B cell (primary cell): ENCODE measurements at regions not wholly inside any gene's neighbourhood (a gene's known extent, or its start where the extent isn't known, plus 50 kb on each side); places are given as distances from the start of the nearest gene placed in this dataset.

Experiments used
- ATAC-seq: fragments of 200-7000 bp; cut with Tn5 transposase; one replicate; pipeline ENCODE4 v1.10.0; 2021; ENCODE audit warnings: low read depth, mild to moderate bottlenecking, moderate number of reproducible peaks, moderate library complexity
- CTCF ChIA-PET: fragments of 350-600 bp; sonication (Branson Sonifier 250); formaldehyde crosslinking; loops from one replicate; lab custom pipeline; 2021; ENCODE audit warnings: antibody characterized with exemption, inconsistent platforms; lab: Charles Lee
- POLR2A ChIA-PET: fragments of 350-600 bp; sonication (Branson Sonifier 250); formaldehyde crosslinking; loops from one replicate; lab custom pipeline; 2021; ENCODE audit warnings: antibody characterized with exemption; lab: Charles Lee
- DNase-seq: peaks from one replicate; pipeline ENCODE4 v3.0.0; 2013
- H2AFZ ChIP-seq: 2 replicates; pipeline ENCODE4 v1.6.1; 2012; ENCODE audit warnings: mild to moderate bottlenecking, low read depth, low read length; ENCODE audit not compliant: insufficient read depth, poor library complexity, severe bottlenecking
- H3K27ac ChIP-seq, 2 donors: 1 replicate in 1 of 2; 2 replicates in 1 of 2; pipeline ENCODE4 v1.5.1; 2012 to 2013; ENCODE audit warnings: low read length in 2 of 2, mild to moderate bottlenecking in 2 of 2, moderate library complexity in 1 of 2
- H3K27me3 ChIP-seq, 4 experiments: fragments of 200-600 bp in 1 of 4; sonication (generic) in 1 of 4; replicated peaks in 1 of 4; 1 replicate in 2 of 4; 2 replicates in 2 of 4; pipeline versions ENCODE4 v1.6.1 to v1.7.0; 2013 to 2016; ENCODE audit warnings: low read length in 3 of 4, mild to moderate bottlenecking in 2 of 4, mixed read lengths in 1 of 4, moderate library complexity in 1 of 4; ENCODE audit not compliant: insufficient read depth in 4 of 4, control insufficient read depth in 3 of 4; ENCODE audit errors: control extremely low read depth in 1 of 4
- H3K36me3 ChIP-seq, 2 experiments: replicated peaks in 1 of 2; 1 replicate in 1 of 2; 2 replicates in 1 of 2; pipeline versions ENCODE4 v1.6.1 to v1.7.1; 2013; ENCODE audit warnings: low read length in 1 of 2; ENCODE audit not compliant: insufficient read depth in 2 of 2, control insufficient read depth in 1 of 2; ENCODE audit errors: control extremely low read depth in 1 of 2, extremely low read depth in 1 of 2
- H3K4me1 ChIP-seq, 2 donors: fragments of 200-600 bp in 1 of 2; sonication (generic) in 1 of 2; 1 replicate in 1 of 2; 2 replicates in 1 of 2; pipeline versions ENCODE4 v1.5.1 to v1.6.1; 2013 to 2017; ENCODE audit warnings: low read length in 2 of 2; ENCODE audit not compliant: control insufficient read depth in 2 of 2, insufficient read depth in 2 of 2
- H3K4me2 ChIP-seq: replicated peaks from 2 replicates; pipeline ENCODE3; 2012; ENCODE audit warnings: mild to moderate bottlenecking, low read depth, low read length; ENCODE audit not compliant: poor library complexity, severe bottlenecking
- H3K4me3 ChIP-seq, 5 experiments: fragments of 200-600 bp in 1 of 5; sonication (generic) in 1 of 5; 1 replicate in 3 of 5; 2 replicates in 2 of 5; pipeline versions ENCODE4 v1.5.1 to v1.7.0; 2011 to 2016; ENCODE audit warnings: low read length in 4 of 5, mild to moderate bottlenecking in 4 of 5, low read depth in 2 of 5, control low read depth in 1 of 5, moderate library complexity in 1 of 5; ENCODE audit not compliant: insufficient read depth in 1 of 5; ENCODE audit errors: control extremely low read depth in 1 of 5, extremely low read depth in 1 of 5
- H3K79me2 ChIP-seq: fragments of 200-600 bp; sonication (generic); one replicate; pipeline ENCODE4 v1.6.0; 2016; ENCODE audit warnings: low read length; ENCODE audit not compliant: control insufficient read depth, insufficient read depth
- H3K9ac ChIP-seq: fragments of 200-600 bp; sonication (generic); 2 replicates; pipeline ENCODE4 v1.6.1; 2017; ENCODE audit warnings: mild to moderate bottlenecking, low read length, moderate library complexity
- H3K9me3 ChIP-seq, 3 donors: one replicate each; pipeline versions ENCODE4 v1.6.1 to v1.7.1; 2013; ENCODE audit warnings: low read length in 2 of 3; ENCODE audit not compliant: control insufficient read depth in 2 of 3, insufficient read depth in 1 of 3; ENCODE audit errors: control extremely low read depth in 1 of 3
- H4K20me1 ChIP-seq: 2 replicates; pipeline ENCODE4 v1.6.0; 2012; ENCODE audit warnings: mild to moderate bottlenecking, low read length; ENCODE audit not compliant: insufficient read depth, control insufficient read depth, poor library complexity, severe bottlenecking
- H3K27ac Mint-ChIP-seq: one replicate; pipeline ENCODE4 v1.8.0; 2021; ENCODE audit warnings: mixed read lengths
- H3K27me3 Mint-ChIP-seq: one replicate; pipeline ENCODE4 v1.8.0; 2021; ENCODE audit warnings: mixed read lengths
- H3K4me1 Mint-ChIP-seq: one replicate; pipeline ENCODE4 v1.8.0; 2021; ENCODE audit warnings: mixed read lengths
- H3K4me3 Mint-ChIP-seq: one replicate; pipeline ENCODE4 v1.8.0; 2021; ENCODE audit warnings: mixed read lengths
- H3K9me3 Mint-ChIP-seq: one replicate; pipeline ENCODE4 v1.8.0; 2022; ENCODE audit warnings: mixed read lengths; ENCODE audit not compliant: insufficient read depth
- EZH2 ChIP-seq: IDR thresholded peaks from 2 replicates; pipeline ENCODE4 v1.6.1; 2012; ENCODE audit warnings: borderline replicate concordance, low read depth, mild to moderate bottlenecking, moderate library complexity, low read length; ENCODE audit not compliant: insufficient read depth, poor library complexity, severe bottlenecking
- WGBS: methylation state at CpG from one replicate; pipeline ENCODE4 v1.1.5; 2013; ENCODE audit warnings: missing lambda C conversion rate; ENCODE audit not compliant: insufficient coverage; 5-methylcytosine and 5-hydroxymethylcytosine counted together
- intact Hi-C: fragments of 100-400 bp; cut with micrococcal nuclease; formaldehyde crosslinking; loops from one replicate; pipeline ENCODE4 v1.10.0; 2022
- TF ChIP-seq, protein P1 (sequence below): fragments of 200-600 bp; IDR thresholded peaks from one replicate; pipeline ENCODE4 v1.8.0; 2022; ENCODE audit warnings: antibody characterized with exemption, mild to moderate bottlenecking

DNA sequence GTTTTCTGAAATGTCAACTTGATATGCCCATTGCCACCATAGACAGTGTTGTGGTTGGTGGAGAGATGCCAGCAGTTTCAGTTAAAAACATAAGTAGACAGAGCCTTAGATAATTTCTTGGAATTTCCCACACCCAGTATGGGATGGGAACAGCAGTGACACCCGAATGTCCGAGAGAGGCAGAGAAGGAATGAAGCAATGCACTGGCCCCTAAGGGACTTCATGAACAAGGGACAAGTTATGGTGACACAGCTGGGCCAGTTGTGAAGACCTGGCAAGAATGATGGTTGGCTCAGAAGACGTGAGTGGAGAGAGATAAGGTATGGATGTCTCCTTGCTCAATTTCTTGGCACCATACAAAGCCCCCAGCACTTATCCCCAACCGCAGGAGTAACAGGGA is 165.2 kb upstream of the APCDD1 start:
- H3K27ac Mint-ChIP-seq = no peak overlapping the region
- peaks cover 47% of the 10 kb centered on the region for H3K4me1 Mint-ChIP-seq
- H3K9me3 Mint-ChIP-seq = peaks cover 9% of the 10 kb centered on the region
- intact Hi-C loops = loop anchor here (10.0 kb wide), 1 partner anchor 206 kb away; no protein-coding TSS in a partner anchor
- WGBS = 94% methylated on average over 2 of the region's 4 CpGs
- H3K36me3 ChIP-seq = no peaks in the 10 kb centered on the region
- no peaks in the 10 kb centered on the region for H4K20me1 ChIP-seq
- H3K4me3 Mint-ChIP-seq = no peak overlapping the region
- H3K27me3 ChIP-seq = no peaks in the 10 kb centered on the region
- CTCF ChIA-PET = no interaction called here
- POLR2A ChIA-PET = no interaction called here
- peaks cover 40 to 41% of the 10 kb centered on the region in 2 donors for H3K4me1 ChIP-seq
- no peak overlapping the region for H3K4me2 ChIP-seq
- H3K9me3 ChIP-seq = peaks cover 5 to 16% (median 6%) of the 10 kb centered on the region in 3 donors
- H3K79me2 ChIP-seq = no peaks in the 10 kb centered on the region
- no peak overlapping the region for H3K4me3 ChIP-seq
- H2AFZ ChIP-seq = no peak overlapping the region
- H3K9ac ChIP-seq = no peak overlapping the region
- DNase-seq (no peak), ATAC-seq (no peak)
- TF ChIP-seq EZH2 = no peak
- TF ChIP-seq, protein P1, sequence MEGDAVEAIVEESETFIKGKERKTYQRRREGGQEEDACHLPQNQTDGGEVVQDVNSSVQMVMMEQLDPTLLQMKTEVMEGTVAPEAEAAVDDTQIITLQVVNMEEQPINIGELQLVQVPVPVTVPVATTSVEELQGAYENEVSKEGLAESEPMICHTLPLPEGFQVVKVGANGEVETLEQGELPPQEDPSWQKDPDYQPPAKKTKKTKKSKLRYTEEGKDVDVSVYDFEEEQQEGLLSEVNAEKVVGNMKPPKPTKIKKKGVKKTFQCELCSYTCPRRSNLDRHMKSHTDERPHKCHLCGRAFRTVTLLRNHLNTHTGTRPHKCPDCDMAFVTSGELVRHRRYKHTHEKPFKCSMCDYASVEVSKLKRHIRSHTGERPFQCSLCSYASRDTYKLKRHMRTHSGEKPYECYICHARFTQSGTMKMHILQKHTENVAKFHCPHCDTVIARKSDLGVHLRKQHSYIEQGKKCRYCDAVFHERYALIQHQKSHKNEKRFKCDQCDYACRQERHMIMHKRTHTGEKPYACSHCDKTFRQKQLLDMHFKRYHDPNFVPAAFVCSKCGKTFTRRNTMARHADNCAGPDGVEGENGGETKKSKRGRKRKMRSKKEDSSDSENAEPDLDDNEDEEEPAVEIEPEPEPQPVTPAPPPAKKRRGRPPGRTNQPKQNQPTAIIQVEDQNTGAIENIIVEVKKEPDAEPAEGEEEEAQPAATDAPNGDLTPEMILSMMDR = no peak
- H3K27me3 Mint-ChIP-seq = no peaks in the 10 kb centered on the region
- H3K27ac ChIP-seq = no peak overlapping the region

DNA sequence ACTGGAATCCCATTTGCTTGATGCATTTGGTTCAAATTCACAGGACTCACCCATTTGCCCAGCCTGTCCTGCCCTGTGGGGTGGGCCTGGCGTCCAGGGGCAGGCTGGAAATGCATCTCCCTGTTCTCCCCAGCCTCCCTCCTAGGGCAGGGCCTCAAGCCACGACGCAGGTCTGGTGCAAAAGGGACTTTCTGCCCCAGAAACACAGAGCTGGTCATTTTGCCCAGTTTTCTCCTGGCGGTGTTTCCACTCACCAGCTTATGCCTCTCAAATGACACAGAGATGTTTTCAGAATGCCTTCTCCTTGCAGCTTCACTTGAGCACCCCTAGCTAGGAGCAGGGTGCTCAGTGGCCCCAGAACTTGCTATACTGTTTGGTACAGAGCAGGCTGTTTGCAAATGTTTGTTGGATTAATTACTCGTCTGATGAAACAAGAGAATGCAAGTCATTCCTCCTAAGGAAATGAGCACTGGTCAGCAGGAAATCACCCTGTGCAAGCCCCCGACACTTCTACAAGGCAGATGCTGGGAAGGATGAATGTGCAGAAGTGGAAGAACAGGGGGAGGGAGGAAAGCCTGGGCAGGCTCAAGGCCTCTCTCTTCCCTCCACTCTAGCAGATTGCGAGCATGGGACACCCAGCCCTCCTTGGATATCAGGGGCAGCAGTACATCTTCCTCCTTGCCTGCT is 164.3 kb upstream of the APCDD1 start:
- Mint-ChIP-seq H3K9me3 (peaks cover 9% of the 10 kb centered on the region), H3K4me3 (no peak overlapping the region), H3K27me3 (no peaks in the 10 kb centered on the region), H3K4me1 (peaks cover 38% of the 10 kb centered on the region), H3K27ac (no peak overlapping the region)
- Histone ChIP-seq H3K27me3 (no peaks in the 10 kb centered on the region), H3K4me2 (no peak overlapping the region), H3K27ac (no peak overlapping the region), H2AFZ (no peak overlapping the region), H3K79me2 (no peaks in the 10 kb centered on the region), H3K4me1 (peaks cover 32% of the 10 kb centered on the region in 2 donors), H3K36me3 (no peaks in the 10 kb centered on the region), H3K9ac (no peak overlapping the region), H3K9me3 (peaks cover 5 to 16% (median 6%) of the 10 kb centered on the region in 3 donors), H4K20me1 (no peaks in the 10 kb centered on the region), H3K4me3 (no peak overlapping the region)
- no peak for DNase-seq
- CTCF ChIA-PET = interaction anchor here (0.5 kb wide), 1 partner anchor 9 kb away, joined by 3 read pairs; no protein-coding TSS in a partner anchor
- TF ChIP-seq, protein P1 = no peak
- no peak for TF ChIP-seq EZH2
- 83% methylated on average over 6 of the region's 7 CpGs for whole genome bisulfite sequencing
- ATAC-seq = no peak
- intact Hi-C loops = loop anchor here (10.0 kb wide), 1 partner anchor 205 kb away; no protein-coding TSS in a partner anchor
- POLR2A ChIA-PET = no interaction called here
